ENCODE measurements at regions not wholly inside any gene's neighbourhood (a gene's known extent, or its start where the extent isn't known, plus 50 kb on each side); places are given as distances from the start of the nearest gene placed in this dataset.

GRCh38 chr22:44601725-44602124 is 100.3 kb upstream of the PRR5 start:
- Histone ChIP-seq H3K9me1 (ENCODE audit: control insufficient read depth, insufficient read depth, low read length) (no peaks in the 10 kb centered on the region), H3K36me3 (ENCODE audit: control insufficient read depth, insufficient read depth, low read length) (no peaks in the 10 kb centered on the region), H2AFZ (ENCODE audit: low read depth, low read length) (no peak overlapping the region), H3K4me2 (ENCODE audit: insufficient read depth, low read length) (no peak overlapping the region), H3K4me3 (no peak overlapping the region), H4K20me1 (replicated peaks; ENCODE audit: control insufficient read depth, insufficient read depth, low read length) (no peaks in the 10 kb centered on the region), H3K27me3 (ENCODE audit: control insufficient read depth in 2 of 2, insufficient read depth in 2 of 2, low read length in 2 of 2) (peaks cover 0 to 50% of the 10 kb centered on the region in 2 experiments; a peak in 4 of 5 replicates), H3K4me1 (replicated peaks in 1 of 2; ENCODE audit: control insufficient read depth in 2 of 2, insufficient read depth in 2 of 2, low read length in 2 of 2) (no peaks in the 10 kb centered on the region; a peak in 1 of 5 replicates), H3K27ac (ENCODE audit: extremely low read depth, low read depth, low read length) (no peak overlapping the region), H3K9me3 (replicated peaks; ENCODE audit: control insufficient read depth, insufficient read depth, low read depth, low read length) (no peaks in the 10 kb centered on the region), H3K9ac (ENCODE audit: insufficient read depth in 1 of 2, low read depth in 2 of 2, low read length in 2 of 2) (no peak overlapping the region), H3K79me2 (ENCODE audit: control insufficient read depth, insufficient read depth, low read length) (no peaks in the 10 kb centered on the region)
- ChIA-PET POLR2A (interaction anchor here (0.6 kb wide), 1 partner anchor 49 kb away, joined by 3 read pairs; no protein-coding TSS in a partner anchor), CTCF (ENCODE audit: low intra/inter-chr PET ratio) (no interaction called here)
- intact Hi-C loops (cut with micrococcal nuclease) (no loop called here), in situ Hi-C loops (cut with MboI) (no loop called here)
- TF ChIP-seq ZNF445 (CRISPR knock-in tag; IDR thresholded peaks at IDR 0.05; ENCODE audit: low read depth) (no peak), ZNF134 (CRISPR knock-in tag; conservative IDR thresholded peaks at IDR 0.05) (peak; percentile 88)
- 0% methylated on average over 2 of the region's 5 CpGs for WGBS (ENCODE audit: insufficient coverage, low coverage, missing lambda C conversion rate)
- DNase-seq (ENCODE audit: extremely low read depth in 1 of 4, low spot score in 3 of 4) (no peak), FAIRE-seq (no peak), ATAC-seq (no peak)
- no TSS peak for BruUV-seq (replicated peaks)

GRCh38 chr22:44601189-44601588 is 100.8 kb upstream of the PRR5 start:
- H3K4me3 ChIP-seq = no peak overlapping the region
- H3K9me1 ChIP-seq (ENCODE audit: control insufficient read depth, insufficient read depth, low read length) = no peaks in the 10 kb centered on the region
- CTCF ChIA-PET (ENCODE audit: low intra/inter-chr PET ratio) = no interaction called here
- H3K4me2 ChIP-seq (ENCODE audit: insufficient read depth, low read length) = no peak overlapping the region
- ATAC-seq (no peak), FAIRE-seq (no peak), DNase-seq (ENCODE audit: extremely low read depth in 1 of 4, low spot score in 3 of 4) (no peak)
- H3K27me3 ChIP-seq (ENCODE audit: control insufficient read depth in 2 of 2, insufficient read depth in 2 of 2, low read length in 2 of 2) = peaks cover 3 to 49% of the 10 kb centered on the region in 2 experiments
- no TSS peak for BruUV-seq (replicated peaks)
- intact Hi-C loops (cut with micrococcal nuclease) = no loop called here
- no peak overlapping the region for H3K27ac ChIP-seq (ENCODE audit: extremely low read depth, low read depth, low read length)
- POLR2A ChIA-PET = no interaction called here
- H3K9me3 ChIP-seq (replicated peaks; ENCODE audit: control insufficient read depth, insufficient read depth, low read depth, low read length) = no peaks in the 10 kb centered on the region
- 1% methylated on average over 7 of the region's 7 CpGs for WGBS (ENCODE audit: insufficient coverage, low coverage, missing lambda C conversion rate)
- no peaks in the 10 kb centered on the region for H3K36me3 ChIP-seq (ENCODE audit: control insufficient read depth, insufficient read depth, low read length)
- H3K9ac ChIP-seq (ENCODE audit: insufficient read depth in 1 of 2, low read depth in 2 of 2, low read length in 2 of 2) = no peak overlapping the region
- in situ Hi-C loops (cut with MboI) = no loop called here
- TF ChIP-seq E4F1 (CRISPR knock-in tag; IDR thresholded peaks at IDR 0.05; ENCODE audit: borderline replicate concordance) = no peak
- TF ChIP-seq ZNF121 (CRISPR knock-in tag; conservative IDR thresholded peaks at IDR 0.05) = peak; percentile 64
- H3K79me2 ChIP-seq (ENCODE audit: control insufficient read depth, insufficient read depth, low read length) = no peaks in the 10 kb centered on the region
- no peak overlapping the region for H2AFZ ChIP-seq (ENCODE audit: low read depth, low read length)
- no peaks in the 10 kb centered on the region; a peak in 1 of 5 replicates for H3K4me1 ChIP-seq (replicated peaks in 1 of 2; ENCODE audit: control insufficient read depth in 2 of 2, insufficient read depth in 2 of 2, low read length in 2 of 2)
- H4K20me1 ChIP-seq (replicated peaks; ENCODE audit: control insufficient read depth, insufficient read depth, low read length) = no peaks in the 10 kb centered on the region

All from K562 (cell line).